Loucy (cell line): ENCODE measurements at regions not wholly inside any gene's neighbourhood (a gene's known extent, or its start where the extent isn't known, plus 50 kb on each side); places are given as distances from the start of the nearest gene placed in this dataset.

Source experiments
- EZH2phosphoT487 ChIP-seq: fragments of 200-600 bp; IDR thresholded peaks from 2 replicates; pipeline ENCODE4 v1.6.1; 2018; ENCODE audit warnings: antibody characterized with exemption, mild to moderate bottlenecking, moderate library complexity, borderline replicate concordance
- TF ChIP-seq, protein P1 (sequence below): fragments of 200-600 bp; sonication (generic); conservative IDR thresholded peaks from 2 replicates; pipeline ENCODE4 v1.5.1; 2014; ENCODE audit warnings: mild to moderate bottlenecking, antibody characterized with exemption, low read length

DNA sequence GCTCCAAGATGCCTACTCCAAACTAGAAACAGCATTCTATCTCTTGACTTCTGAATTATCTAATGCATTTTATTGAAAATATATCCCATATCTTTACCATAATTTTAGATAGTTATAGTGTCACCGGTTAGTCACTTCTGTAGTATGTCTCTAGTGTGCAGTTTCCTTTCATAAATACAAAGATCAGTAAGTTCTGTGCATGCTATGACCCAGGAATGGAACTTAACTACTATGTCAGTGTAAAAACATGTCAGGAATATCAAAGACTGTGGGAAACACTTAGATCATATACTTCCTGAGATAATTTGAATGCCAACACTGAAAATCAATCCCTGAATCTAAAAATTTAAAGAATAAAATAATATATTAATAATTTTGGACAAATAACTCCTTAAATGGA, 237.6 kb downstream of the ATXN7L3B start:
- TF ChIP-seq, protein P1, sequence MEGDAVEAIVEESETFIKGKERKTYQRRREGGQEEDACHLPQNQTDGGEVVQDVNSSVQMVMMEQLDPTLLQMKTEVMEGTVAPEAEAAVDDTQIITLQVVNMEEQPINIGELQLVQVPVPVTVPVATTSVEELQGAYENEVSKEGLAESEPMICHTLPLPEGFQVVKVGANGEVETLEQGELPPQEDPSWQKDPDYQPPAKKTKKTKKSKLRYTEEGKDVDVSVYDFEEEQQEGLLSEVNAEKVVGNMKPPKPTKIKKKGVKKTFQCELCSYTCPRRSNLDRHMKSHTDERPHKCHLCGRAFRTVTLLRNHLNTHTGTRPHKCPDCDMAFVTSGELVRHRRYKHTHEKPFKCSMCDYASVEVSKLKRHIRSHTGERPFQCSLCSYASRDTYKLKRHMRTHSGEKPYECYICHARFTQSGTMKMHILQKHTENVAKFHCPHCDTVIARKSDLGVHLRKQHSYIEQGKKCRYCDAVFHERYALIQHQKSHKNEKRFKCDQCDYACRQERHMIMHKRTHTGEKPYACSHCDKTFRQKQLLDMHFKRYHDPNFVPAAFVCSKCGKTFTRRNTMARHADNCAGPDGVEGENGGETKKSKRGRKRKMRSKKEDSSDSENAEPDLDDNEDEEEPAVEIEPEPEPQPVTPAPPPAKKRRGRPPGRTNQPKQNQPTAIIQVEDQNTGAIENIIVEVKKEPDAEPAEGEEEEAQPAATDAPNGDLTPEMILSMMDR: no peak
- no peak for TF ChIP-seq EZH2phosphoT487
